Kidney (tissue), 13 donors: ENCODE measurements at regions not wholly inside any gene's neighbourhood (a gene's known extent, or its start where the extent isn't known, plus 50 kb on each side); places are given as distances from the start of the nearest gene placed in this dataset.
"Not testable (repeated sequence)": the region's sequence is repeated elsewhere in the genome, so short reads cannot be mapped to it uniquely, and the experiment has no call there.

Experiments
- DNase-seq, 5 donors: peaks; one replicate each; pipeline ENCODE4 v3.0.0-alpha.2; 2013 to 2020
- FAIRE-seq: peaks from 2 replicates; lab custom pipeline; 2012; peaks lifted over from hg19 to GRCh38; lab: Jason Lieb, UNC
- H3K27ac ChIP-seq, 2 donors: one replicate each; pipeline ENCODE4 v1.7.0; 2013; ENCODE audit warnings: low read depth in 2 of 2, low read length in 2 of 2, inconsistent platforms in 1 of 2
- H3K27me3 ChIP-seq: one replicate; pipeline ENCODE4 v1.7.1; 2013; ENCODE audit warnings: low read length, inconsistent platforms; ENCODE audit not compliant: control insufficient read depth, insufficient read depth
- H3K36me3 ChIP-seq, 3 donors: one replicate each; pipeline versions ENCODE4 v1.7.0 to v1.7.1; 2013; ENCODE audit warnings: low read length in 3 of 3, control low read depth in 1 of 3, inconsistent platforms in 1 of 3; ENCODE audit not compliant: insufficient read depth in 3 of 3, control insufficient read depth in 2 of 3
- H3K4me1 ChIP-seq, 3 donors: one replicate each; pipeline versions ENCODE4 v1.7.0 to v1.7.1; 2013; ENCODE audit warnings: low read length in 3 of 3, inconsistent platforms in 1 of 3, low read depth in 1 of 3; ENCODE audit not compliant: control insufficient read depth in 2 of 3, insufficient read depth in 2 of 3
- H3K4me3 ChIP-seq, 3 donors: one replicate each; pipeline versions ENCODE4 v1.7.0 to v1.8.1; 2013; ENCODE audit warnings: low read length in 3 of 3, control low read depth in 1 of 3, inconsistent platforms in 1 of 3
- H3K9ac ChIP-seq, 3 donors: one replicate each; pipeline versions ENCODE4 v1.7.0 to v1.7.1; 2013; ENCODE audit warnings: low read length in 3 of 3, control low read depth in 1 of 3, inconsistent platforms in 1 of 3
- H3K9me3 ChIP-seq, 3 donors: one replicate each; pipeline versions ENCODE4 v1.7.0 to v1.7.1; 2013; ENCODE audit warnings: low read length in 3 of 3, control low read depth in 1 of 3, inconsistent platforms in 1 of 3; ENCODE audit not compliant: control insufficient read depth in 2 of 3, insufficient read depth in 1 of 3
- CTCF ChIP-seq: IDR thresholded peaks from 3 replicates; pipeline ENCODE4 v1.5.1; 2012; ENCODE audit warnings: mild to moderate bottlenecking, moderate library complexity, borderline replicate concordance; ENCODE audit not compliant: insufficient read depth; ENCODE audit errors: extremely low read depth
- intact Hi-C: fragments of 100-400 bp; cut with DNase I; formaldehyde crosslinking; loops from one replicate; pipeline ENCODE4 v1.11.1; 2022
- donor health status: control.
- donor health status: control.
- donor health status: control.
- donor health status: control.
- donor health status: control.
- donor health status: DM: yes; HTN: yes; CAD: no.
- donor health status: Normal renal cell carcinoma (clear cell type).

- Histone ChIP-seq H3K4me3 (no peak overlapping the region), H3K9ac (no peak overlapping the region), H3K4me1 (peaks cover 0 to 5% (median 0%) of the 10 kb centered on the region in 3 donors), H3K9me3 (no peaks in the 10 kb centered on the region), H3K27me3 (no peaks in the 10 kb centered on the region), H3K36me3 (no peaks in the 10 kb centered on the region), H3K27ac (no peak overlapping the region)
- TF ChIP-seq CTCF: no peak
- FAIRE-seq (no peak), DNase-seq (no peak)
- intact Hi-C loops: no loop called here
Observed at GRCh38 chr10:28367929-28368484, 65.1 kb upstream of the MPP7 start.

GRCh38 chr10:28370107-28370835 is 67.4 kb upstream of the MPP7 start:
- Histone ChIP-seq H3K4me1 (peaks cover 0 to 5% (median 0%) of the 10 kb centered on the region in 3 donors), H3K9me3 (no peaks in the 10 kb centered on the region), H3K27me3 (no peaks in the 10 kb centered on the region), H3K27ac (no peak overlapping the region), H3K36me3 (no peaks in the 10 kb centered on the region), H3K4me3 (no peak overlapping the region), H3K9ac (no peak overlapping the region)
- FAIRE-seq: no peak
- no peak for DNase-seq
- intact Hi-C loops: no loop called here
- TF ChIP-seq CTCF: no peak

GRCh38 chr10:28371638-28372037 is 68.8 kb upstream of the MPP7 start:
- H3K4me3 ChIP-seq, H3K4me1 ChIP-seq, FAIRE-seq, H3K27me3 ChIP-seq, intact Hi-C loops, H3K9me3 ChIP-seq, H3K27ac ChIP-seq, H3K9ac ChIP-seq, DNase-seq, H3K36me3 ChIP-seq: not testable (repeated sequence)

- no peak overlapping the region for H3K4me3 ChIP-seq
- H3K36me3 ChIP-seq: no peaks in the 10 kb centered on the region
- no peaks in the 10 kb centered on the region for H3K27me3 ChIP-seq
- no peak for TF ChIP-seq CTCF
- DNase-seq (no peak), FAIRE-seq (no peak)
- no peaks in the 10 kb centered on the region for H3K9me3 ChIP-seq
- H3K4me1 ChIP-seq: no peaks in the 10 kb centered on the region
- intact Hi-C loops: no loop called here
- no peak overlapping the region for H3K27ac ChIP-seq
- H3K9ac ChIP-seq: no peak overlapping the region
Observed at GRCh38 chr10:28374036-28374435, 71.2 kb upstream of the MPP7 start.
